ENCODE measurements at regions not wholly inside any gene's neighbourhood (a gene's known extent, or its start where the extent isn't known, plus 50 kb on each side); places are given as distances from the start of the nearest gene placed in this dataset.
A peak's percentile ranks its signal among the peaks of the same experiment; 100 is the strongest.

DNA sequence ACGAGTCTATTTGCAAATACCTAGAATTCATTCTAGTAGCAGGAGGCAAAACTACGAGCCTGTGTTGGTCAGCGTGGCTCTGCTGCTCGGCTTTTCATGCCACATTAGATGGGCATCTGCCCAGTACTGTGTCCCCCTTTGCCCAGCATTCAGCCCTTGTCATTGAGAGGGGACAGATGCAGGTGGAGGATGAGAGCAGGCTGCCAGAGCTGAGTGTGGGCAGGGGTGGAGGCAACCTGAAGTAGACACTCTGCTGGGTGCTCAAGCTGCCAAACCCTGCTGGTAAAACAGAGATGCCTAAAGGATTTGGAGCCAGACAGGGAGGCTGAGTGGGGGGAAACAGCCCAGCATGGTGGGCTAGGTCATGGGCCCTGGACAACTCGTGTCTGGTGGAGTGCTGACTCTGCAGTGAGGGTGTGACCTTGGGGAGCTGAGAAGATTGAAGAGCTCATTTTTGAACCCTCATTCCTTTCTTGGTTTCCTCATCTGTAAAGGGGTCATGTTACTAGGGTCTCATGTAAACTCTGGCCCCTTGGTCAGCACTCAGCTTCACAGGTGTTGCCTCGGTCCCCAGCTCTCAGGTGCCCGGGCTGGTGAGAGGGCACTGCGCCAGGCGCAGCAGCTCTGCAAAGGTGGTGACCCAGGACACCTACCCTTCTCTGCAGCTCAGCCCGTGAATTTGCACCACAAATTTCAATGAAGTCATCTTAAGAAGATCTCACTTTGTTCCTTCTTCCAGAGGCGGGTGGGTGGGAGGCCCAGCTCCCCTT, 64.2 kb upstream of the BHLHE23 start:
- DNase-seq (ENCODE audit: low spot score): no peak

DNA sequence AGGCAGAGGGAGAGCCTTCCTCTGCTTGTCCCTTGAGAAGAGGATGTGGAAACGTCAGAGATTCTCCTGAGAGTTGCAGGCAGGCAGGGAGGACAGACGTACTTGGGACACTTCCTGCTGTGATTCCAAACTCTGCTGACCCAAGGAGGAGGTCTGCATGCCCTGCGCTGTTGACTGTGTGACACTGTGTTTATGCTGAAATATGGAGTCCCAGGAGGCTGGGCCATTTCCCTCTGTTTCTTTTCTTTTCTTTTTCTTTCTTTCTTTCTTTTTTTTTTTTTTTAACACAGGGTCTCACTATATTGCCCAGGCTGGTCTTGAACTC, 63.5 kb upstream of the BHLHE23 start:
- DNase-seq (ENCODE audit: low spot score): no peak

DNA sequence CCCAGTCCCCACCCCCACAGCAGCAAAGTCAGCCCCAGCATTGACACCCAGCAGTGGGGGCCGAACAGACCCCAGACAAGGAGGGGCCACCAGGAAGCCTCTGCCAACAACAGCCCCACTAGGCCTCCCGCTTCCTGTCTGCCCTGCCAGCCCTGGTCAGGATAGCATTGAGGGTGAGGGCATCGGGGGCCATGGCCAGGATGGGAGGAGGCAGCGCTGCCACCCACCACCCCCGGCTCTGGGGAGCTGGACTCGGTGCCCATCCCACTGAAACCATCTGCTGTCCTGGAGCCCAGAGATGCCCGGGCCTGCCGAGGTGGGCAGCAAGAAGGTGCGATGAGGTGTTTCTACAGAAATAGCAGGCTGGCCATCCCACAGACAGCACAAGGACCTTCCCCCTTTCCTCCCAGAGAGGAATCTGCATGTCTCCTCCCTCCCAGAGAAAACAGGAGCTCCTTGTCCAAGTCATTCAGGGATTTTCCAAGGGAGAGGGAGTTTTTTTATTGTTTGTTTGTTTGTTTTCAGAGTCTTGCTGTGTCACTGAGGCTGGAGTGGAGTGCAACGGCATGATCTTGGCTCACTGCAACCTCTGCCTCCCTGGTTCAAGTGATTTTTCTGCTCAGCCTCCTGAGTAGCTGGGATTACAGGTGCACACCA, 62.1 kb upstream of the BHLHE23 start:
- DNase-seq (ENCODE audit: low spot score): no peak

DNA sequence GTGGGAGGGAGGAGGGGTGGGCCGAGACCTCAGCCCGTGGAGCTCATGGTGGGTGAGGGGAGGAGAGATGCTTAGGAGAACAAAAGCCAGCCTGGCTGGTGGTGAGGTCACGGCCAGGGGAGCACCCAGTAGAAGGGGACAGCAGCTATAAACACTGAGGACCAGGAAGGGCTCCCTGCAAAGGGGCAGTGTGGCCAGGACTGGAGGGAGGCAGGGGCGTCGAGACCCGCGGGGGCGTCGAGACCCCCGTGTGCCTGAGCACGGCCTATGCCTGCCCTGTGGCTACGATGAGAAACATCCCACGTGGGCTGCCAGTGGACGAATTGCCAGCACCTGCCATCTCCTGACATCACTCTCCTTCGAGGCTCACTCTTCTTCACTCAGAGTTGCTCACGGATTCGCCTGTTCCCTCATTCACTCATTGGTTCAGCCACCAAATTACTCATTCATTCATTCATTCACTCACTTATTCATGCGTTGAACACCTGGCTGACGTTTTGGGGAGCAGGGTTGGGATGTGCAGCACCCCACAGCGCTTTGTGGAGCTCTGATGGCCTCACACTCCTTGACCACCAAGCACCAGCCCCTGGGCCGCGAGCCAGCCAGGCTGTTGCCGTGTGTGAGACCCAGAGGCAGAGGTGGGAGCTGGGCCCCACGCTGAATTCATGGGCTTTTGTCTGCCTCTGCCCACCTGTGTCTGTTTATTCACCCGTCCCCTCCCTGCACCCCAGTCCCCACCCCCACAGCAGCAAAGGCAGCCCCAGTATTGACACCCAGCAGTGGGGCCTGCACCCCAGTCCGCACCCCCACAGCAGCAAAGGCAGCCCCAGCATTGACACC, 61.2 kb upstream of the BHLHE23 start:
- no peak for DNase-seq (ENCODE audit: low spot score)

DNA sequence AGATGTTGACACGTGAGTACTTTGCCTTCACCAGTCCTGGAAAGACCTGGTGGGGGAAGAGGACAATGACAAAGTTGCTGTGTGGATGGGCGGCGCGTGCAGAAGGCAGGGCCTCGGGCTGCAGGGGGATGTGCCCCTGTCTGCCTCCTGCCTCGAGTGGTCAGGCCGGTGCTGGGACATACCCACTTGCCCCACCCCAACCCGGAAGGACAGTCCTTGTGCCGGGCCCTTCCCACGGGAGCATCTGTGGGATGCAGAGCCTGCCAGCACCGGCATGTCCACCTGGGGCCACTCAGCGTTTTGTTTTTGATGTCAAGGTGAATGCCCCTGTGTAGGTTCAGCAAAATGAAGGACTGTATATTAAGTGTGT, 60.5 kb upstream of the BHLHE23 start:
- DNase-seq (ENCODE audit: low spot score): no peak

DNA sequence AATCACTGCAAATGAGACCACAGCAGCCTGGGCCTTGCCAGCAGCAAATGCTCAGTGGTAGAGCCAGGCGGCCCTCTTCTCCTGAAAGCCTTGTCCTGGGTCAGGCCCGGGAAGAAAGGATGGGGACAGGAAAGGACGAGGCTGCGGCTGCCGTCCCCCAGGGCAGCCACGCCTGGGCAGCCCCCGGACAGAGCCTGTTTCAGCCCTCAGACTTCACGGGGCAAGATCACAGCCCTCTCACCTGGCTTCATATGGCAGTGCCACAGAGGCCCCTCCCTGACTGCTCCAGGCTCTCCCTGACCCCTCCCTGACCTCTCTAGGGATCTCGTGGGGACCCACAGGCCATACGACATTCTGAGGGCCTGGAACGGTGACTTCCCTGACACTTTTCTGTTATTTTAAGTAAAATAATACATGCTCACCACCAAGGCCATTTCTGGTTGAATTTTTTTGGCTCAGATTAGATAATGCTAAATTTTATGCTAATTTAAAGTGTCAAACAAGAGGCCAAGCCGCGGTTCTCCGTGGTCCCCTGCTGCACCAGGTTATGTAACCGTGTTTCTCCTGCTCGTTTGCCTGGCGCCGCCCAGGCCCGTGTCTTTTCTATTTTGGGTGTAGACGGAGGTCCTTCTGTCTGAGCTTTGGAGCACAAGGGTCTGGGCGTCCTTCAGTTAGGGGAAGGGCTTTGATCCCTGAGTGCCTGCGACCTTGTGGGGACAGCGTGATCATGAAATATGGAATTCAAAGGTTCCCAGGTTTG, 59.9 kb upstream of the BHLHE23 start:
- DNase-seq (ENCODE audit: low spot score): no peak

DNA sequence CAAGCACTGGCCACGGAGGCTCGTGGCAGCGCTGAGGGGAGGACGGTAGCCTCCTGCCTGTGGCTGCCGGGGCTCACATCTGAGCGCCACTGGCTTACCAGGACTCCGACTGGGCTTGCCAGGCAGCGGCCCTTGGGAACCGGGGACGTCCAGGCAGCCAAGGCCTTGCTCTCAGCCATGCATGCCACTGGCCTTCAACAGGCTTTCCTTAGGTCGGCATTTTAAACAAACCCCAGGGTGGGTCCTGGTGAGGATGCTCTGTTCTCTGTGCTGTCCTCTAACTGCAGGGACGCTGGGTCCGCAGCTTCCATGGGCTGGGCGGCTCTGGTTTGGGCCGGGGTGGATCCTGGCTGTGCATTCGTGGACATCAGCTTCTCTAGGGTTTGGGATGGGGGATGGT, 59.1 kb upstream of the BHLHE23 start:
- DNase-seq (ENCODE audit: low spot score): no peak

DNA sequence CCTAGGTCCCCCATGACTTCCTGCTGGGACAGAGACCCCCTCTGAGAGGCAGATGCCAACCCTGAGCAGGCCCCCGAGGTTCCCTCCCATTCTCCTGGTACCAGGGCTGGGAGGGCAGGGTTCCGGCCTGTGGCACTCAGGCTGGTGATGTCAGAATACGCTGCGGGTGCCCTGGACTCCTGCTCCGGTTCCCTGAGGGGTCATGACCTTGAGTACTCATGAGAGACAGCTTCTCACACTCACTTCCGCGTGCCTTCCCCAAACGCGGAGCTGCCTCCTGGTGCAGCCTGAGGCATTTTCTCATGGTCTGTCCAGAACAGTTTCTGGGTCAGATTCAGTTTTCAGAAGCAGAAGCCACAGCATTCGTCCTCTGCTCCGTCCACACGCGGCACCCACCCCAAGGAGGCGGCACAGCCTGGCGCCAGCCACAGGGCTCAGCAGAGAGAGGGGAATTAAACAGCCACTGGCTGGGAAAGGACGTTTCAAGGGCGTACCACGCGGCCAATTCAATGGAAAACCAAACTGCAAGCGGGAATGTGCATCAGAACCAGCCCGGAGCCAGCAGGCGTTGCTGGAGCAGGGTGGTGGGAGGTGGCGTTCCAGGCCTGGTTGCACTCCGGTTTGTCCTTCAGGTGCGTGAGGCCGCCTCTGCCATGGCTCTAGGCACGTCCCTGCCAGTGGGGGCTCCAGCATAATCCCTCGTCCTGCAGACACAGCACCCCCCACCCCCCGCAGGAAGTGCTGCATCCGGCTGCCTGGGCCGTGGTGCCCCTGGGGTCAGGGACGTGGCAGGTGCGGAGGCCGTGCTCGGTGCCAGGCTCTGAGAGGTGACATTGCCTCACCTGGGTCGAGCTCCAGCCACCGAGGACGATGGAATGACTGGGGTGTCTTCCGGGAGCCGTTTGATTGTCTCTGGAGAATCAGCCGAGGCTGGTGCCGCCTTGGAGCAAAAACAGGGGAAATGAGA, 58.3 kb upstream of the BHLHE23 start:
- DNase-seq (ENCODE audit: low spot score): no peak

DNA sequence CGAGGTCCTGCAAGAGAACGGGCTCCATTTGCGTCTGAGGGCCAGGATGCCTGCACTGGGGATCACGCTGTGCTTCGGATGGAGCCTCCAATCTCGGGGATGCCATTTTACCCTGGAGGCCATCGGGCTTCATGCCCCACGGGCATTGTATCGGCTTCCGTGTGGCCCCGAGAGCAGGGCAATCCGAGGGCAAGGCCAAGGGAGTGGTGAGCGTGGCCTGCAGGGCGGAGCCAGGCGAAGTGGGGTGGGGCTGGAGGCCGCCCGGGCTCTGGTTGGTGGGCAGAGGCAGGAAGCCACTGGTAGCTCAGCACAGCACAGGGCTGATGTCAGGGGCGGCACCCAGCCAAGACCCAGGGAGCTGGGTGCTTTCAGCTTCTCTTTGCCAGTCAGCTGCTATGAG, 57.5 kb upstream of the BHLHE23 start:
- DNase-seq (ENCODE audit: low spot score): no peak

DNA sequence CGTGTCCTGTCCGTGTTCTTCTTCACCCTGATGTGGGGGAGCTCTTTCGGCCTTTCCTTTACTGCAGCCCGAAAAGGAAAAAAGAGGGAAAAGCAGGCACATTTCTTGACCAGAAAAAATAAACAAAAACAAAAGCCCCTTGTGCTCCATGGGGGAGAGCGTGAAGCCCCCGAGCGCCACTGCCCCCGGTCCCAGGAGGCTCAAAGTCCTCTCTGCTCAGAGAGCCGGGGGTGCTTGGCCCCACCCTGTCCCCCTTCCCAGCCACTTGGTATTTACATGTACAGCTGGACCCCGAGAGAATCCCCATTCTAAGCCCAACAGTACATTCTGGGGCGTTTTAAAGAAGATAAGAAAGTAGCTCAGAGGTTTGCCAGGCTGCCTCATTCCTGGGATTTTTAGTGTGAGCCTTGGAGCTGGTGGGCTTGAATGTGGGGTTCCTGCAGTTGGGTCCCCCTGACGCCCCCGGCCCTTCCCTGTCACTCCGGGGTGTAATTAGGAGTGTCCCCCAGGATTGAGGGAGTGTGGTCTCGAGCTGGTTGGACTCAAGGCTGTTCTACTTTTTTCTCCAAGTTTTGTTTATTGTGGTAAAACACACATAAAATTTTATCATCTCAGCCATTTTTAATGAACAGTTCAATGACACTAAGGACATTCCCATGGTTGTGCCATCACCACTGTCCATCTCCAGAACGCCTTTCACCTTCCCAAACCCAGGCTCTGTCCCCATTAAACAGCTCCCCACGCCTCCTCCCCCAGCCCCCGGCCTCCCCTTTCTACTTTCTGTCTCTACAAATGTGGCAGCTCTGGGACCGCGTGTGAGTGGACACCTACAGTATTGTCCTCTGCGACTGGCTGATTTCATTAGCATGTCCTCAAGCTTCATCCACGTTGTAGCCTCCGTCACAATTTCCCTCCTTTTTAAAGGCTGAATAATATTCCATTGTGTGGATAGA, 55.7 kb upstream of the BHLHE23 start:
- no peak for DNase-seq (ENCODE audit: low spot score)

DNA sequence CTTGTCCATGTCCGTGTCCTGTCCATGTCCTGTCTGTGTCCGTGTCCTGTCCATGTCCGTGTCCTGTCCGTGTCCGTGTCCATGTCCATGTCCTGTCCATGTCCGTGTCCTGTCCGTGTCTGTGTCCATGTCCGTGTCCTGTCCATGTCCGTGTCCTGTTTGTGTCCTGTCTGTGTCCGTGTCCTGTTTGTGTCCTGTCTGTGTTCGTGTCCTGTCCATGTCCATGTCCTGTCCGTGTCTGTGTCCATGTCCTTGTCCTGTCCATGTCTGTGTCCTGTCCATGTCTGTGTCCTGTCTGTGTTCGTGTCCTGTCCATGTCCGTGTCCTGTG, 55.0 kb upstream of the BHLHE23 start:
- DNase-seq (ENCODE audit: low spot score): no peak

DNA sequence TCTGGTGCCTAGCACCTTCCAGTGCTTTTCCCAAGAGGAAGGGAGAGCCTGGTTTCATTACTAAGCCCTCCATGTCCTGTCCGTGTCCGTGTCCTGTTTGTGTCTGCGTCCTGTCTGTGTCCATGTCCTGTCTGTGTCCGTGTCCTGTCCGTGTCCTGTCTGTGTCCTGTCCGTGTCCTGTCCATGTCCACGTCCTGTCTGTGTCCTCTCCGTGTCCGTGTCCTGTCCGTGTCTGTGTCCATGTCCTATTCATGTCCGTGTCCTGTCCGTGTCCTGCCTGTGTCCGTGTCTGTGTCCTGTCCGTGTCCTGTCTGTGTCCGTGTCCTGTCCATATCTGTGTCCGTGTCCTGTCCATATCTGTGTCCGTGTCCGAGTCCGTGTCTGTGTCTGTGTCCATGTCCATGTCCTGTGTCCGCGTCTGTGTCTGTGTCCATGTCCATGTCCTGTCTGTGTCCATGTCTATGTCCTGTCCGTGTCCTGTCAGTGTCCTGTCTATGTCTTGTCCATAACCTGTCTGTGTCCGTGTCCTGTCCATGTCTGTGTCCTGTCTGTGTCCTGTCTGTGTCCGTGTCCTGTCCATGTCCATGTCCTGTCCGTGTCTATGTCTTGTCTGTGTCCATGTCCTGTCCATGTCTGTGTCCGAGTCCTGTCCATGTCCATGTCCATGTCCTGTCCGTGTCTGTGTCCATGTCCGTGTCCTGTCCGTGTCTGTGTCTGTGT, 54.4 kb upstream of the BHLHE23 start:
- no peak for DNase-seq (ENCODE audit: low spot score)

DNA sequence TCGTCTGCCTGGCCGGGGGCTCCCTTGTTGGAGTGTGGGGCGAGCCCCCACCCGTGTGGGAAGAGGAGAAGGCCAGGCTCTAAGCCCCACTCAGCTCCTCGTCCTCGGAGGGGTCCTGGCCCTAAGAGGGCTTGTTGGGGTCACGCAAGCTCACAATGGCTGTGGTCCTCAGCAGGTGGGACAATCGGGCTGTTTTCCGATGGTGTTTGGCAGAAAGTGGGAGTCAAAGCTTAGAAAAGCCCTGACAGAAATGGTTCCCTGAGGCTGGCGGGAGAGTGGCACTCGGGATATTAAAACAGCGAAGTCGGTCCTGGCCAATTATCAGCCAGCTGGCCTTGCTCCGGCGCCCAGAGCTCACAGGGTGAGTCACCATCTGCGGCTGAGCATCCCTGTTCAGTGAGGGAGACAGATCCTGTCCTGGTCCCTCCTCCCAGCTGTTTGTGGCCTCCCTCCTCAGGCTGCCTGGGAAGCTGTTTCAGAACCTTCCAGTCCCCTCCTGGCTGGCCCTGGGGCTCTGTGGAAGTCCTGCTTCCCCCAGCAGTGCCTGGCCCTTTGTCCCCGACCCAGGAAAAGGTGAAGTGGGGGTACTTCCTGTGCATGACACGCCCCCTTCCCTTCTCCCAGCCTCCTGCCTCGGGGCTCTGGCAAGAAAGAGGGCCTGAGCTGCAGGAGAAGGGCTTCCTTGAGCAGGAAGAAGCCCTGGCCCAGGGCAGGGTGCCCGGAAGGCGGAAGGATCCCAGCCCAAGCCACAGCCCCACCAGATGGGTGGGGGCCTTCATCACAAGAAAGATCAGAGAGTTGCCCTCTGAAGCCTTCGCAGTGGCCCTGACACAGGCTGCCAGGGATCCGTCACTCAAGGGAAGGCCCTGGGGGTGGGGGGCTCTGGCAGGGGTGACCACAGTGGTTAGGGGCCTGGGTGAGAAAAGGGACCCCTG, 53.6 kb upstream of the BHLHE23 start:
- DNase-seq (ENCODE audit: low spot score): peak; percentile 44

DNA sequence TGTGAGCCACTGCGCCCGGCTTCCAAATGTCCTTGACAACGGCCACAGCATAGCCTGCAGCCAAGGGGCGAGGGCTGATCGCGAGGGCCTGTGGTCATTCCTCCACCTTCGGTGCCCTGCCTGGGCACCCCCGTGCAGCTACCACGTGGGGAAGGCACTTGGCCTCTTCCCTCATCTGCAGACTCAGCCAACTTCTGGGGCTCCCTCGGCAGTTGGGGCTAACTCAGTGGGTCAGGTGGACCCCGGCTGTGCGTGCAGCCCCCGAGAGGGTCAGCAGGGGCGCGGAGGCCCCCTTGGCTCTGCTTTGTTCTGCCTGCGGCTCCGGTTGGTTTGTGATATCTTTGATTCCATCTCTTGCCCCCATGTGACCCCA, 52.9 kb upstream of the BHLHE23 start:
- no peak for DNase-seq (ENCODE audit: low spot score)

DNA sequence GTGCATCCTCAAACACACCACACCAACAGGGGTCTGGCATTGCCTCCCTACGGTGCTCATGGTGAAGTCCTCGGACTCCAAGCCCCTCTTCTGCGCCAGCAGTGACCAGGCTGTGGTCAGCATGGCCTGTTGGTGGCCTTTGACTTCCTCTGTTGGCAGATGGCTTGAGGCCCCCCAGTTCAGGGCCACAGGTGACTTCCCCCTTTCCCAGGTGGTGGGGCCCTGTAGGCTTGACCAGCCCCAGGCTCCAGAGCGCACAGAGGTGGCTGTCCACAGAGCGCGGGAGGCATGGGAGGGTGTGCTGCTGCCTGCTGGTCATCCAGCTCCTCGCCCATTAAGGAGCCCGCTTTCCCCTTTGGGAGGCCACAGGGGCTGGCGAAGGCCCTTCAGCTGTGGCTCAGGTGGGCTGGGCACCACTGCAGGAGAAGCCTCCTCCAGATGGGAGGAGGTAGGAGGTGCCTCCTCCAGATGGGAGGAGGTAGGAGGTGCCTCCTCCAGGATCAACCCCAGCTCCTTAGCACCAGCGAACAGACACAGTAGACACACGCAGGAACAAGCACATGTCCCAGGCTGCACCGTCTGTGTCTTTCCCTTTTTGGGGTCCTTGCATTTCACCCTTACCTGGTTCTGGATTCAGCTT, 52.1 kb upstream of the BHLHE23 start:
- no peak for DNase-seq (ENCODE audit: low spot score)

DNA sequence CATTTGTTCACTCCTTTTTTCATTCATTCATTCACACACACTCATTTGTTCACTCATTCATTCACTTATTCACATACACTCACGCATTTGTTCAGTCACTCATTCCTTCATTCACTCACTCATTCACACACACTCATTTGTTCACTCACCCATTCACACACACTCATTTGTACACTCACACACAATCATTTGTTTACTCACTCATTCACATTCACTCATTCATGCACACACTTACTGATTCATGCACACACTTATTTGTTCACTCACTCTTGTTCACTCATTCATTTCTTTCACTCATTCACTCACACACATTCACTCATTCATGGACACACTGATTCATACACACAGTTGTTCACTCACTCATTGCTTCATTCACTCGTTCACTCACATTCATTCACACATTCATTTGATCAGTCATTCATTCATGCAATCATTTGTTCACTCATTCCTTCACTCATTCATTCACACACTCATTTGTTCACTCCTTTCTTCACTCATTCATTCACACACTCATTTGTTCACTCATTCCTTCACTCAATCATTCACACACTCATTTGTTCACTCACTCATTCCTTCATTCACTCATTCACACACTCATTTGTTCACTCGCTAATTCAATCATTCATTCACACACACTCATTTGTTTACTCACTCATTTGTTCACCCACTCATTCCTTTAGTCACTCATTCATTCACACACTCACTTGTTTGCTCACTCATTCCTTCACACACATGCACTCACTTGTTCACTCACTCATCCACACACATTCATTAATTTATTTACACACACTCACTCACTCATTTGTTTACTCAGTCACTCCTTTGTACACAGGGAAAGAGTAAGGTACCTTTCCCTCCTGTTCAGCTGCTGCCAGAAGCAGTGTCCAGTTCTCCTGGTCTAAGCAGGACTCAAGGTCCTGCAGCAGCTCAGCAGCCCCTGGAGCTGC, 50.7 kb upstream of the BHLHE23 start:
- DNase-seq (ENCODE audit: low spot score): no peak
